Adrenal gland (tissue), 9 donors: ENCODE measurements at regions not wholly inside any gene's neighbourhood (a gene's known extent, or its start where the extent isn't known, plus 50 kb on each side); places are given as distances from the start of the nearest gene placed in this dataset.

Source experiments
- DNase-seq, 7 donors: peaks; one replicate each; pipeline ENCODE4 v3.0.0-alpha.2; 2019 to 2020
- H3K27ac ChIP-seq, 5 donors: fragments of 200-600 bp; sonication (generic) in 4 of 5; 1 replicate in 3 of 5; 2 replicates in 2 of 5; pipeline versions ENCODE4 v1.5.1 to v1.8.0; 2016 to 2020; ENCODE audit warnings: mild to moderate bottlenecking in 1 of 5
- H3K27me3 ChIP-seq: fragments of 200-600 bp; 2 replicates; pipeline ENCODE4 v1.8.0; 2021
- H3K36me3 ChIP-seq, 2 donors: fragments of 200-600 bp; replicated peaks in 1 of 2; 1 replicate in 1 of 2; 2 replicates in 1 of 2; pipeline versions ENCODE4 v1.5.1 to v1.8.0; 2018 to 2022
- H3K4me1 ChIP-seq, 2 donors: fragments of 200-600 bp; replicated peaks in 1 of 2; 1 replicate in 1 of 2; 2 replicates in 1 of 2; pipeline versions ENCODE4 v1.5.1 to v1.8.0; 2018 to 2021
- H3K4me3 ChIP-seq, 4 donors: fragments of 200-600 bp; sonication (generic) in 3 of 4; one replicate each; pipeline ENCODE4 v1.5.1; 2016 to 2018
- H3K9me3 ChIP-seq, 3 donors: fragments of 200-600 bp; sonication (generic) in 1 of 3; replicated peaks in 1 of 3; 1 replicate in 2 of 3; 2 replicates in 1 of 3; pipeline versions ENCODE4 v1.5.1 to v1.8.0; 2016 to 2021
- CTCF ChIP-seq, 6 experiments: fragments of 450-650 bp in 4 of 6; fragments of 200-600 bp in 2 of 6; sonication (generic) in 1 of 6; IDR thresholded peaks; 1 replicate in 5 of 6; 2 replicates in 1 of 6; pipeline versions ENCODE4 v1.5.1 to v1.8.0; 2016 to 2021; ENCODE audit warnings: antibody characterized with exemption in 6 of 6, mild to moderate bottlenecking in 2 of 6, moderate library complexity in 1 of 6
- POLR2A ChIP-seq, 2 donors: fragments of 450-650 bp; IDR thresholded peaks; one replicate each; pipeline ENCODE4 v1.6.1; 2017; ENCODE audit warnings: antibody characterized with exemption in 2 of 2, mild to moderate bottlenecking in 2 of 2, moderate library complexity in 1 of 2
- WGBS, 4 donors: extraction: QIAGEN DNeasy Blood & Tissue Kit in 2 of 4; methylation state at CpG; one replicate each; pipeline versions ENCODE4 v1.1.5 to v1.1.7; 2013 to 2017; 5-methylcytosine and 5-hydroxymethylcytosine counted together
- intact Hi-C, 2 donors: fragments of 100-400 bp; cut with DNase I; formaldehyde crosslinking; loops; one replicate each; pipeline versions ENCODE4 v1.14.1 to v1.15.0; 2022 to 2023
- donor health status: healthy with polysubstance abuse.
- donor health status: Bipolar disorder and iron deficiency.
- donor health status: DM: yes; HTN: yes; CAD: no.
- donor health status: DM: no; HTN: no; CAD: no.
- donor health status: DM: no; HTN: no; CAD: no.

- no peak for DNase-seq
- intact Hi-C loops = loop anchor here in 1 of 2 donors (5.0 kb wide), 1 partner anchor 248 kb away; no protein-coding TSS in a partner anchor
- Histone ChIP-seq H3K9me3 (no peaks in the 10 kb centered on the region), H3K4me1 (no peaks in the 10 kb centered on the region), H3K4me3 (no peak overlapping the region), H3K36me3 (no peaks in the 10 kb centered on the region), H3K27me3 (no peaks in the 10 kb centered on the region), H3K27ac (no peak overlapping the region)
- TF ChIP-seq CTCF (IDR thresholded peaks at IDR 0.05) (no peak), POLR2A (IDR thresholded peaks at IDR 0.05) (no peak)
- 84 to 93% (median 86%) methylated on average over 3 of the region's 3 CpGs for WGBS, 4 donors
Measured at GRCh38 chr9:105168870-105169319, 75.6 kb upstream of the SLC44A1 start.

- DNase-seq = no peak
- H3K4me3 ChIP-seq = no peak overlapping the region
- no peaks in the 10 kb centered on the region for H3K27me3 ChIP-seq
- H3K27ac ChIP-seq = peak overlapping the region in 1 of 5 donors; percentile 34
- intact Hi-C loops = no loop called here
- no peaks in the 10 kb centered on the region for H3K4me1 ChIP-seq
- no peak for TF ChIP-seq POLR2A (IDR thresholded peaks at IDR 0.05)
- TF ChIP-seq CTCF (IDR thresholded peaks at IDR 0.05) = no peak
- H3K36me3 ChIP-seq = no peaks in the 10 kb centered on the region
- no peaks in the 10 kb centered on the region for H3K9me3 ChIP-seq
- WGBS, 4 donors = 13 to 31% (median 20%) methylated on average over 1 of the region's 1 CpG
Measured at GRCh38 chr9:105171076-105171475, 73.4 kb upstream of the SLC44A1 start.

GRCh38 chr9:105171589-105171988 lies 72.9 kb upstream of the SLC44A1 start:
- 65 to 96% (median 89%) methylated on average over 3 of the region's 3 CpGs for WGBS, 4 donors
- Histone ChIP-seq H3K27ac (peak overlapping the region in 2 of 5 donors; percentile 12 to 15), H3K4me3 (no peak overlapping the region), H3K36me3 (no peaks in the 10 kb centered on the region), H3K27me3 (no peaks in the 10 kb centered on the region), H3K4me1 (no peaks in the 10 kb centered on the region), H3K9me3 (no peaks in the 10 kb centered on the region)
- no peak for DNase-seq
- TF ChIP-seq POLR2A (IDR thresholded peaks at IDR 0.05) (no peak), CTCF (IDR thresholded peaks at IDR 0.05) (no peak)
- intact Hi-C loops = no loop called here

- no peak overlapping the region for H3K4me3 ChIP-seq
- H3K27me3 ChIP-seq = no peaks in the 10 kb centered on the region
- H3K4me1 ChIP-seq = no peaks in the 10 kb centered on the region
- no peaks in the 10 kb centered on the region for H3K36me3 ChIP-seq
- H3K27ac ChIP-seq = no peak overlapping the region
- H3K9me3 ChIP-seq = no peaks in the 10 kb centered on the region
- TF ChIP-seq CTCF (IDR thresholded peaks at IDR 0.05) (no peak), POLR2A (IDR thresholded peaks at IDR 0.05) (no peak)
- no peak for DNase-seq
- WGBS, 4 donors = 77 to 93% (median 84%) methylated on average over 5 of the region's 5 CpGs
- intact Hi-C loops = no loop called here
Measured at GRCh38 chr9:105172436-105172835, 72.0 kb upstream of the SLC44A1 start.
